HEK293 (cell line): ENCODE measurements at regions not wholly inside any gene's neighbourhood (a gene's known extent, or its start where the extent isn't known, plus 50 kb on each side); places are given as distances from the start of the nearest gene placed in this dataset.

ENCODE experiments used
- CTCF ChIA-PET: fragments of 350-600 bp; formaldehyde crosslinking; extraction: SDS; loops from one replicate; lab custom pipeline; 2021; ENCODE audit warnings: antibody characterized with exemption; lab: Yijun Ruan, JAX
- POLR2A ChIA-PET: fragments of 300-600 bp; formaldehyde crosslinking; extraction: SDS; loops from one replicate; lab custom pipeline; 2020; ENCODE audit warnings: antibody characterized with exemption, inconsistent platforms; lab: Yijun Ruan, JAX
- H3K27ac ChIP-seq: fragments of 200-500 bp; sonication (Bioruptor generic); 2 replicates; pipeline ENCODE4 v1.5.1; 2014; ENCODE audit warnings: low read depth, low read length, control low read depth, inconsistent platforms; ENCODE audit errors: extremely low read depth
- H3K36me3 ChIP-seq, 2 experiments: fragments of 200-500 bp in 1 of 2; sonication (Bioruptor generic) in 1 of 2; 1 replicate in 1 of 2; 2 replicates in 1 of 2; pipeline ENCODE4 v1.5.1; 2014 to 2017; ENCODE audit warnings: inconsistent platforms in 2 of 2, low read length in 2 of 2; ENCODE audit not compliant: control insufficient read depth in 2 of 2, insufficient read depth in 1 of 2
- H3K4me1 ChIP-seq: fragments of 200-500 bp; sonication (Bioruptor generic); 2 replicates; pipeline ENCODE4 v1.5.1; 2014; ENCODE audit warnings: mild to moderate bottlenecking, low read length, inconsistent platforms; ENCODE audit not compliant: control insufficient read depth, insufficient read depth
- H3K4me3 ChIP-seq: 2 replicates; pipeline ENCODE4 v1.5.1; 2011; ENCODE audit warnings: low read depth, mild to moderate bottlenecking, control low read depth, low read length, moderate library complexity
- H3K9me3 ChIP-seq: fragments of 200-500 bp; sonication (Bioruptor generic); 2 replicates; pipeline ENCODE4 v1.5.1; 2014; ENCODE audit warnings: low read depth, low read length, inconsistent platforms; ENCODE audit not compliant: control insufficient read depth, insufficient read depth
- HOXC10 ChIP-seq: sonication (generic); formaldehyde crosslinking; IDR thresholded peaks from 2 replicates; pipeline ENCODE4 v1.8.1; 2023; ENCODE audit warnings: mild to moderate bottlenecking, missing genetic modification reagents
- MYNN ChIP-seq: fragments of 450-650 bp; formaldehyde crosslinking; IDR thresholded peaks from 2 replicates; pipeline ENCODE4 v1.5.1; 2016; ENCODE audit warnings: missing biosample characterization, missing genetic modification characterization, borderline replicate concordance
- PRDM1 ChIP-seq: fragments of 450-650 bp; formaldehyde crosslinking; IDR thresholded peaks from 2 replicates; pipeline ENCODE4; 2016; ENCODE audit warnings: missing biosample characterization, missing genetic modification characterization
- SP3 ChIP-seq: fragments of 450-650 bp; formaldehyde crosslinking; IDR thresholded peaks from 2 replicates; pipeline ENCODE4 v1.5.1; 2016; ENCODE audit warnings: missing biosample characterization, missing genetic modification characterization
- TRIM28 ChIP-seq: IDR thresholded peaks from 2 replicates; pipeline ENCODE4 v1.6.1; 2011; ENCODE audit warnings: low read length, control low read depth, borderline replicate concordance
- TSHZ1 ChIP-seq: fragments of 450-650 bp; formaldehyde crosslinking; IDR thresholded peaks from 2 replicates; pipeline ENCODE4 v1.5.1; 2016; ENCODE audit warnings: missing biosample characterization, missing genetic modification characterization, borderline replicate concordance
- ZBTB1 ChIP-seq: fragments of 450-650 bp; formaldehyde crosslinking; IDR thresholded peaks from 2 replicates; pipeline ENCODE4 v1.5.1; 2016; ENCODE audit warnings: missing biosample characterization, missing genetic modification characterization
- ZBTB11 ChIP-seq: fragments of 450-650 bp; formaldehyde crosslinking; conservative IDR thresholded peaks from 2 replicates; pipeline ENCODE4 v1.5.1; 2016; ENCODE audit warnings: low read depth, missing biosample characterization, missing genetic modification characterization
- ZBTB48 ChIP-seq: fragments of 450-650 bp; formaldehyde crosslinking; IDR thresholded peaks from 2 replicates; pipeline ENCODE4 v1.5.1; 2016; ENCODE audit warnings: missing biosample characterization, missing genetic modification characterization
- ZBTB7A ChIP-seq: fragments of 450-650 bp; formaldehyde crosslinking; IDR thresholded peaks from 2 replicates; pipeline ENCODE4 v1.5.1; 2016; ENCODE audit warnings: low read depth, missing biosample characterization, missing genetic modification characterization
- ZNF23 ChIP-seq: fragments of 450-650 bp; formaldehyde crosslinking; IDR thresholded peaks from 2 replicates; pipeline ENCODE4 v1.5.1; 2016; ENCODE audit warnings: missing biosample characterization, missing genetic modification characterization, borderline replicate concordance
- ZNF248 ChIP-seq: fragments of 450-650 bp; formaldehyde crosslinking; IDR thresholded peaks from 2 replicates; pipeline ENCODE4 v1.5.1; 2017; ENCODE audit warnings: missing biosample characterization, missing genetic modification characterization
- ZNF274 ChIP-seq, 2 experiments: fragments of 200-500 bp in 1 of 2; fragments of 450-650 bp in 1 of 2; sonication (Bioruptor generic) in 1 of 2; formaldehyde crosslinking in 1 of 2; IDR thresholded peaks; 2 replicates each; pipeline versions ENCODE4 v1.5.1 to v1.6.1; 2014 to 2016; ENCODE audit warnings: borderline replicate concordance in 1 of 2, inconsistent platforms in 1 of 2, low read length in 1 of 2, missing biosample characterization in 1 of 2, missing genetic modification characterization in 1 of 2
- ZNF280D ChIP-seq: fragments of 450-650 bp; formaldehyde crosslinking; IDR thresholded peaks from 2 replicates; pipeline ENCODE4 v1.5.1; 2016; ENCODE audit warnings: missing biosample characterization, missing genetic modification characterization
- ZNF354C ChIP-seq: fragments of 450-650 bp; formaldehyde crosslinking; IDR thresholded peaks from 2 replicates; pipeline ENCODE4 v1.5.1; 2016; ENCODE audit warnings: missing biosample characterization, missing genetic modification characterization, low read depth, borderline replicate concordance
- ZNF544 ChIP-seq: fragments of 450-650 bp; formaldehyde crosslinking; IDR thresholded peaks from 2 replicates; pipeline ENCODE4 v1.5.0; 2017; ENCODE audit warnings: missing biosample characterization, missing genetic modification characterization
- ZNF585B ChIP-seq: fragments of 450-650 bp; formaldehyde crosslinking; IDR thresholded peaks from 2 replicates; pipeline ENCODE4 v1.5.1; 2016; ENCODE audit warnings: missing biosample characterization, missing genetic modification characterization
- ZNF610 ChIP-seq: fragments of 450-650 bp; formaldehyde crosslinking; IDR thresholded peaks from 2 replicates; pipeline ENCODE4 v1.5.1; 2016; ENCODE audit warnings: missing biosample characterization, missing genetic modification characterization, borderline replicate concordance
- ZNF626 ChIP-seq: fragments of 450-650 bp; sonication (Bioruptor Pico); formaldehyde crosslinking; IDR thresholded peaks from 2 replicates; pipeline ENCODE4 v1.5.1; 2018; ENCODE audit warnings: missing biosample characterization, missing genetic modification characterization, inconsistent platforms

GRCh38 chr4:82192017-82192673 lies 181.6 kb downstream of the HNRNPD start:
- Histone ChIP-seq H3K27ac (no peak overlapping the region), H3K36me3 (no peaks in the 10 kb centered on the region), H3K4me1 (no peaks in the 10 kb centered on the region), H3K4me3 (no peak overlapping the region), H3K9me3 (no peaks in the 10 kb centered on the region)
- ChIA-PET CTCF (interaction anchor here (0.6 to 3.1 kb wide), 2 partner anchors 10 to 76 kb away, joined by 3 to 17 read pairs; no protein-coding TSS in a partner anchor), POLR2A (no interaction called here)
- TF ChIP-seq TRIM28 = no peak
- no peak for TF ChIP-seq ZNF626
- TF ChIP-seq HOXC10 (CRISPR knock-in tag) = no peak
- no peak for TF ChIP-seq ZNF248 (tag by site-specific recombination)
- no peak for TF ChIP-seq ZBTB11
- TF ChIP-seq ZNF354C (tag by site-specific recombination) = no peak
- TF ChIP-seq ZNF585B (tag by site-specific recombination) = no peak
- TF ChIP-seq ZNF280D (tag by site-specific recombination) = no peak
- no peak for TF ChIP-seq MYNN (tag by site-specific recombination)
- TF ChIP-seq ZNF23 (tag by site-specific recombination) = no peak
- TF ChIP-seq TSHZ1 = no peak
- TF ChIP-seq SP3 (tag by site-specific recombination) = no peak
- no peak for TF ChIP-seq PRDM1 (tag by site-specific recombination)
- TF ChIP-seq ZNF274 (IDR thresholded peaks at IDR 0.05; ENCODE audit: low read length) = no peak
- TF ChIP-seq ZNF274 (tag by site-specific recombination; IDR thresholded peaks at IDR 0.05; ENCODE audit: borderline replicate concordance) = no peak
- no peak for TF ChIP-seq ZNF544 (tag by site-specific recombination)
- TF ChIP-seq ZBTB7A (tag by site-specific recombination) = no peak
- TF ChIP-seq ZNF610 (tag by site-specific recombination) = no peak
- no peak for TF ChIP-seq ZBTB1 (tag by site-specific recombination)
- TF ChIP-seq ZBTB48 = no peak
